Right ventricle myocardium inferior (tissue), 1 donor: ENCODE measurements at regions not wholly inside any gene's neighbourhood (a gene's known extent, or its start where the extent isn't known, plus 50 kb on each side); places are given as distances from the start of the nearest gene placed in this dataset.
"Not testable (repeated sequence)": the region's sequence is repeated elsewhere in the genome, so short reads cannot be mapped to it uniquely, and the experiment has no call there.

Experiments used
- ATAC-seq: fragments of 200-7000 bp; cut with Tn5 transposase; one replicate; pipeline ENCODE4 v1.9.1; 2020; ENCODE audit warnings: mild to moderate bottlenecking, moderate library complexity
- DNase-seq: peaks from one replicate; pipeline ENCODE4 v3.0.0; 2021; ENCODE audit errors: missing footprints
- intact Hi-C: fragments of 100-400 bp; cut with DNase I; formaldehyde crosslinking; loops from one replicate; pipeline ENCODE4 v1.11.0; 2022
- donor health status: DM: no; HTN: yes; CAD: no; lungs with severe emphysema.

- peak; percentile 57 for DNase-seq
- intact Hi-C loops = no loop called here
- ATAC-seq = peak; percentile 26
Measured at GRCh38 chr11:23404225-23405160, 544.2 kb upstream of the CCDC179 start.

- DNase-seq = peak; percentile 50
- no peak for ATAC-seq
- intact Hi-C loops = no loop called here
Measured at GRCh38 chr11:23405350-23405937, 545.2 kb upstream of the CCDC179 start.

GRCh38 chr11:23406131-23406819, 546.0 kb upstream of the CCDC179 start:
- intact Hi-C loops = no loop called here
- no peak for ATAC-seq
- DNase-seq = peak; percentile 30

- DNase-seq = no peak
- no peak for ATAC-seq
- intact Hi-C loops = no loop called here
Measured at GRCh38 chr11:23413057-23413456, 552.8 kb upstream of the CCDC179 start.

- DNase-seq (no peak), ATAC-seq (no peak)
- intact Hi-C loops = no loop called here
Measured at GRCh38 chr11:23423104-23423503, 562.8 kb upstream of the CCDC179 start.

- ATAC-seq = no peak
- no peak for DNase-seq
- intact Hi-C loops = no loop called here
Measured at GRCh38 chr11:23423656-23424055, 563.4 kb upstream of the CCDC179 start.

- DNase-seq = no peak
- no peak for ATAC-seq
- intact Hi-C loops = no loop called here
Measured at GRCh38 chr11:23425381-23425780, 565.1 kb upstream of the CCDC179 start.

GRCh38 chr11:23429569-23429968, 569.3 kb upstream of the CCDC179 start:
- intact Hi-C loops = no loop called here
- ATAC-seq (no peak), DNase-seq (no peak)

- no peak for ATAC-seq
- no peak for DNase-seq
- intact Hi-C loops = no loop called here
Measured at GRCh38 chr11:23453522-23453921, 593.2 kb upstream of the CCDC179 start.

GRCh38 chr11:23455321-23455891, 595.1 kb upstream of the CCDC179 start:
- intact Hi-C loops = no loop called here
- DNase-seq (no peak), ATAC-seq (no peak)

GRCh38 chr11:23457641-23458040, 597.4 kb upstream of the CCDC179 start:
- intact Hi-C loops = no loop called here
- no peak for DNase-seq

GRCh38 chr11:23471878-23472277, 611.6 kb upstream of the CCDC179 start:
- DNase-seq = no peak
- intact Hi-C loops = no loop called here
- ATAC-seq = no peak

More at GRCh38 chr11:23457641-23458040, 597.4 kb upstream of the CCDC179 start:
- no peak for ATAC-seq

- no peak for ATAC-seq
- intact Hi-C loops = no loop called here
- DNase-seq = no peak
Measured at GRCh38 chr11:23473782-23474181, 613.5 kb upstream of the CCDC179 start.

- intact Hi-C loops = no loop called here
- ATAC-seq = no peak
- DNase-seq = no peak
Measured at GRCh38 chr11:23480736-23481135, 620.5 kb upstream of the CCDC179 start.

- DNase-seq, intact Hi-C loops, ATAC-seq: not testable (repeated sequence)
Measured at GRCh38 chr11:23484146-23484545, 623.9 kb upstream of the CCDC179 start.

GRCh38 chr11:23484618-23485017, 624.3 kb upstream of the CCDC179 start:
- DNase-seq, ATAC-seq, intact Hi-C loops: not testable (repeated sequence)

GRCh38 chr11:23490557-23491235, 630.4 kb upstream of the CCDC179 start:
- ATAC-seq (no peak), DNase-seq (no peak)
- intact Hi-C loops = no loop called here

- DNase-seq = no peak
- intact Hi-C loops = no loop called here
- no peak for ATAC-seq
Measured at GRCh38 chr11:23494981-23495380, 634.7 kb upstream of the CCDC179 start.

GRCh38 chr11:23496340-23496739, 636.1 kb upstream of the CCDC179 start:
- intact Hi-C loops = no loop called here
- DNase-seq (no peak), ATAC-seq (no peak)
